ENCODE measurements at regions not wholly inside any gene's neighbourhood (a gene's known extent, or its start where the extent isn't known, plus 50 kb on each side); places are given as distances from the start of the nearest gene placed in this dataset.

DNA sequence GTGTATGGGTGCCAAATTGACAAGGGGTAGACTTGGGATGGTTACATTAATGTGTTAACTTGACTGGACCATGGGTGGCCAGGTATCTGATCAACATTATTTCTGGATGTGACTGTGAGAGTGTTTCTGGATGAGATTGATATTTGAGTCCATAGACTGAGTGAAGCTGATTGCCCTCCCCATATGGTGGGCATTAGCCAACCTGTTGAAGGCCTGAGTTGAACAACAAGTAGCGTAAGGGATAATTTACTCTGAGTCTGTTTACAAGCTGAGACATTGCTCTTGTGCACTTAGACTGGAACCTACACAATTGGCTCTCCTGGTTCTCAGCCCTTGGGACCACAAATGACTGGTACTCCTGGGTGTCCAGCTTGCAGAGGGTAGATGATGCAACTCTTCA, 240.1 kb downstream of the ASXL3 start:
- TF ChIP-seq, protein P1, sequence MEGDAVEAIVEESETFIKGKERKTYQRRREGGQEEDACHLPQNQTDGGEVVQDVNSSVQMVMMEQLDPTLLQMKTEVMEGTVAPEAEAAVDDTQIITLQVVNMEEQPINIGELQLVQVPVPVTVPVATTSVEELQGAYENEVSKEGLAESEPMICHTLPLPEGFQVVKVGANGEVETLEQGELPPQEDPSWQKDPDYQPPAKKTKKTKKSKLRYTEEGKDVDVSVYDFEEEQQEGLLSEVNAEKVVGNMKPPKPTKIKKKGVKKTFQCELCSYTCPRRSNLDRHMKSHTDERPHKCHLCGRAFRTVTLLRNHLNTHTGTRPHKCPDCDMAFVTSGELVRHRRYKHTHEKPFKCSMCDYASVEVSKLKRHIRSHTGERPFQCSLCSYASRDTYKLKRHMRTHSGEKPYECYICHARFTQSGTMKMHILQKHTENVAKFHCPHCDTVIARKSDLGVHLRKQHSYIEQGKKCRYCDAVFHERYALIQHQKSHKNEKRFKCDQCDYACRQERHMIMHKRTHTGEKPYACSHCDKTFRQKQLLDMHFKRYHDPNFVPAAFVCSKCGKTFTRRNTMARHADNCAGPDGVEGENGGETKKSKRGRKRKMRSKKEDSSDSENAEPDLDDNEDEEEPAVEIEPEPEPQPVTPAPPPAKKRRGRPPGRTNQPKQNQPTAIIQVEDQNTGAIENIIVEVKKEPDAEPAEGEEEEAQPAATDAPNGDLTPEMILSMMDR (conservative IDR thresholded peaks at IDR 0.05): no peak
- TF ChIP-seq ZFX (IDR thresholded peaks at IDR 0.05): no peak
